ENCODE measurements at regions not wholly inside any gene's neighbourhood (a gene's known extent, or its start where the extent isn't known, plus 50 kb on each side); places are given as distances from the start of the nearest gene placed in this dataset.

- Histone ChIP-seq H3K9me3 (ENCODE audit: control insufficient read depth in 1 of 2, low read length in 2 of 2) (no peaks in the 10 kb centered on the region), H3K4me3 (ENCODE audit: low read depth in 1 of 2, low read length in 2 of 2) (no peak overlapping the region), H3K4me1 (ENCODE audit: control insufficient read depth in 1 of 2, insufficient read depth in 2 of 2, low read length in 2 of 2) (peaks cover 0 to 15% of the 10 kb centered on the region in 2 donors), H3K27me3 (ENCODE audit: low read depth, low read length) (no peaks in the 10 kb centered on the region), H3K36me3 (ENCODE audit: control insufficient read depth in 1 of 2, insufficient read depth in 2 of 2, low read length in 2 of 2) (no peaks in the 10 kb centered on the region), H3K27ac (ENCODE audit: low read length) (no peak overlapping the region)
Measured at GRCh38 chr16:79756571-79756970, 156.0 kb upstream of the MAF start.

GRCh38 chr16:79754501-79754900, 154.0 kb upstream of the MAF start:
- Histone ChIP-seq H3K36me3 (ENCODE audit: control insufficient read depth in 1 of 2, insufficient read depth in 2 of 2, low read length in 2 of 2) (no peaks in the 10 kb centered on the region), H3K4me3 (ENCODE audit: low read depth in 1 of 2, low read length in 2 of 2) (no peak overlapping the region), H3K4me1 (ENCODE audit: control insufficient read depth in 1 of 2, insufficient read depth in 2 of 2, low read length in 2 of 2) (peaks cover 0 to 15% of the 10 kb centered on the region in 2 donors), H3K27ac (ENCODE audit: low read length) (no peak overlapping the region), H3K27me3 (ENCODE audit: low read depth, low read length) (no peaks in the 10 kb centered on the region), H3K9me3 (ENCODE audit: control insufficient read depth in 1 of 2, low read length in 2 of 2) (no peaks in the 10 kb centered on the region)

- H3K27ac ChIP-seq (ENCODE audit: low read length), result no peak overlapping the region
- H3K4me3 ChIP-seq (ENCODE audit: low read depth in 1 of 2, low read length in 2 of 2), result no peak overlapping the region
- H3K27me3 ChIP-seq (ENCODE audit: low read depth, low read length), result no peaks in the 10 kb centered on the region
Measured at GRCh38 chr16:79754081-79754480, 153.5 kb upstream of the MAF start.

GRCh38 chr16:79753286-79753685, 152.7 kb upstream of the MAF start:
- H3K36me3 ChIP-seq (ENCODE audit: control insufficient read depth in 1 of 2, insufficient read depth in 2 of 2, low read length in 2 of 2), result no peaks in the 10 kb centered on the region
- H3K4me3 ChIP-seq (ENCODE audit: low read depth in 1 of 2, low read length in 2 of 2), result no peak overlapping the region
- H3K27ac ChIP-seq (ENCODE audit: low read length), result no peak overlapping the region
- H3K27me3 ChIP-seq (ENCODE audit: low read depth, low read length), result no peaks in the 10 kb centered on the region
- no peaks in the 10 kb centered on the region for H3K9me3 ChIP-seq (ENCODE audit: control insufficient read depth in 1 of 2, low read length in 2 of 2)
- peaks cover 0 to 15% of the 10 kb centered on the region in 2 donors for H3K4me1 ChIP-seq (ENCODE audit: control insufficient read depth in 1 of 2, insufficient read depth in 2 of 2, low read length in 2 of 2)

More at GRCh38 chr16:79754081-79754480, 153.5 kb upstream of the MAF start:
- Histone ChIP-seq H3K4me1 (ENCODE audit: control insufficient read depth in 1 of 2, insufficient read depth in 2 of 2, low read length in 2 of 2) (peaks cover 0 to 15% of the 10 kb centered on the region in 2 donors), H3K36me3 (ENCODE audit: control insufficient read depth in 1 of 2, insufficient read depth in 2 of 2, low read length in 2 of 2) (no peaks in the 10 kb centered on the region), H3K9me3 (ENCODE audit: control insufficient read depth in 1 of 2, low read length in 2 of 2) (no peaks in the 10 kb centered on the region)

- Histone ChIP-seq H3K4me1 (ENCODE audit: control insufficient read depth in 1 of 2, insufficient read depth in 2 of 2, low read length in 2 of 2) (peaks cover 0 to 15% of the 10 kb centered on the region in 2 donors), H3K36me3 (ENCODE audit: control insufficient read depth in 1 of 2, insufficient read depth in 2 of 2, low read length in 2 of 2) (no peaks in the 10 kb centered on the region), H3K27ac (ENCODE audit: low read length) (no peak overlapping the region), H3K4me3 (ENCODE audit: low read depth in 1 of 2, low read length in 2 of 2) (no peak overlapping the region), H3K9me3 (ENCODE audit: control insufficient read depth in 1 of 2, low read length in 2 of 2) (no peaks in the 10 kb centered on the region), H3K27me3 (ENCODE audit: low read depth, low read length) (no peaks in the 10 kb centered on the region)
Measured at GRCh38 chr16:79752396-79752795, 151.9 kb upstream of the MAF start.

- Histone ChIP-seq H3K4me3 (ENCODE audit: low read depth in 1 of 2, low read length in 2 of 2) (no peak overlapping the region), H3K27ac (ENCODE audit: low read length) (no peak overlapping the region), H3K27me3 (ENCODE audit: low read depth, low read length) (no peaks in the 10 kb centered on the region)
Measured at GRCh38 chr16:79751471-79752184, 151.1 kb upstream of the MAF start.

GRCh38 chr16:79750311-79750710, 149.8 kb upstream of the MAF start:
- Histone ChIP-seq H3K9me3 (ENCODE audit: control insufficient read depth in 1 of 2, low read length in 2 of 2) (no peaks in the 10 kb centered on the region), H3K4me1 (ENCODE audit: control insufficient read depth in 1 of 2, insufficient read depth in 2 of 2, low read length in 2 of 2) (peaks cover 0 to 15% of the 10 kb centered on the region in 2 donors), H3K36me3 (ENCODE audit: control insufficient read depth in 1 of 2, insufficient read depth in 2 of 2, low read length in 2 of 2) (no peaks in the 10 kb centered on the region), H3K27me3 (ENCODE audit: low read depth, low read length) (no peaks in the 10 kb centered on the region), H3K4me3 (ENCODE audit: low read depth in 1 of 2, low read length in 2 of 2) (no peak overlapping the region), H3K27ac (ENCODE audit: low read length) (no peak overlapping the region)

More at GRCh38 chr16:79751471-79752184, 151.1 kb upstream of the MAF start:
- Histone ChIP-seq H3K36me3 (ENCODE audit: control insufficient read depth in 1 of 2, insufficient read depth in 2 of 2, low read length in 2 of 2) (no peaks in the 10 kb centered on the region), H3K9me3 (ENCODE audit: control insufficient read depth in 1 of 2, low read length in 2 of 2) (no peaks in the 10 kb centered on the region), H3K4me1 (ENCODE audit: control insufficient read depth in 1 of 2, insufficient read depth in 2 of 2, low read length in 2 of 2) (peaks cover 0 to 15% of the 10 kb centered on the region in 2 donors)

- Histone ChIP-seq H3K4me3 (ENCODE audit: low read depth in 1 of 2, low read length in 2 of 2) (no peak overlapping the region), H3K36me3 (ENCODE audit: control insufficient read depth in 1 of 2, insufficient read depth in 2 of 2, low read length in 2 of 2) (no peaks in the 10 kb centered on the region), H3K27me3 (ENCODE audit: low read depth, low read length) (no peaks in the 10 kb centered on the region), H3K4me1 (ENCODE audit: control insufficient read depth in 1 of 2, insufficient read depth in 2 of 2, low read length in 2 of 2) (peaks cover 0 to 5% of the 10 kb centered on the region in 2 donors), H3K9me3 (ENCODE audit: control insufficient read depth in 1 of 2, low read length in 2 of 2) (no peaks in the 10 kb centered on the region), H3K27ac (ENCODE audit: low read length) (no peak overlapping the region)
Measured at GRCh38 chr16:79748629-79749028, 148.1 kb upstream of the MAF start.

GRCh38 chr16:79747688-79748087, 147.2 kb upstream of the MAF start:
- Histone ChIP-seq H3K36me3 (ENCODE audit: control insufficient read depth in 1 of 2, insufficient read depth in 2 of 2, low read length in 2 of 2) (no peaks in the 10 kb centered on the region), H3K27me3 (ENCODE audit: low read depth, low read length) (no peaks in the 10 kb centered on the region), H3K9me3 (ENCODE audit: control insufficient read depth in 1 of 2, low read length in 2 of 2) (no peaks in the 10 kb centered on the region), H3K27ac (ENCODE audit: low read length) (no peak overlapping the region), H3K4me1 (ENCODE audit: control insufficient read depth in 1 of 2, insufficient read depth in 2 of 2, low read length in 2 of 2) (peaks cover 0 to 5% of the 10 kb centered on the region in 2 donors), H3K4me3 (ENCODE audit: low read depth in 1 of 2, low read length in 2 of 2) (no peak overlapping the region)

GRCh38 chr16:79740252-79740651, 139.7 kb upstream of the MAF start:
- Histone ChIP-seq H3K4me3 (ENCODE audit: low read depth in 1 of 2, low read length in 2 of 2) (no peak overlapping the region), H3K36me3 (ENCODE audit: control insufficient read depth in 1 of 2, insufficient read depth in 2 of 2, low read length in 2 of 2) (no peaks in the 10 kb centered on the region), H3K27ac (ENCODE audit: low read length) (no peak overlapping the region), H3K9me3 (ENCODE audit: control insufficient read depth in 1 of 2, low read length in 2 of 2) (no peaks in the 10 kb centered on the region), H3K27me3 (ENCODE audit: low read depth, low read length) (no peaks in the 10 kb centered on the region), H3K4me1 (ENCODE audit: control insufficient read depth in 1 of 2, insufficient read depth in 2 of 2, low read length in 2 of 2) (no peaks in the 10 kb centered on the region)

GRCh38 chr16:79735271-79735670, 134.7 kb upstream of the MAF start:
- H3K27ac ChIP-seq (ENCODE audit: low read length), result no peak overlapping the region
- H3K36me3 ChIP-seq (ENCODE audit: control insufficient read depth in 1 of 2, insufficient read depth in 2 of 2, low read length in 2 of 2), result no peaks in the 10 kb centered on the region
- no peaks in the 10 kb centered on the region for H3K4me1 ChIP-seq (ENCODE audit: control insufficient read depth in 1 of 2, insufficient read depth in 2 of 2, low read length in 2 of 2)
- H3K4me3 ChIP-seq (ENCODE audit: low read depth in 1 of 2, low read length in 2 of 2), result no peak overlapping the region
- H3K27me3 ChIP-seq (ENCODE audit: low read depth, low read length), result no peaks in the 10 kb centered on the region
- no peaks in the 10 kb centered on the region for H3K9me3 ChIP-seq (ENCODE audit: control insufficient read depth in 1 of 2, low read length in 2 of 2)

GRCh38 chr16:79734721-79735120, 134.2 kb upstream of the MAF start:
- H3K4me1 ChIP-seq (ENCODE audit: control insufficient read depth in 1 of 2, insufficient read depth in 2 of 2, low read length in 2 of 2), result no peaks in the 10 kb centered on the region
- H3K36me3 ChIP-seq (ENCODE audit: control insufficient read depth in 1 of 2, insufficient read depth in 2 of 2, low read length in 2 of 2), result no peaks in the 10 kb centered on the region
- no peak overlapping the region for H3K27ac ChIP-seq (ENCODE audit: low read length)
- H3K27me3 ChIP-seq (ENCODE audit: low read depth, low read length), result no peaks in the 10 kb centered on the region
- H3K4me3 ChIP-seq (ENCODE audit: low read depth in 1 of 2, low read length in 2 of 2), result no peak overlapping the region
- no peaks in the 10 kb centered on the region for H3K9me3 ChIP-seq (ENCODE audit: control insufficient read depth in 1 of 2, low read length in 2 of 2)

Data from muscle layer of duodenum (tissue), 2 donors.